ENCODE measurements at regions not wholly inside any gene's neighbourhood (a gene's known extent, or its start where the extent isn't known, plus 50 kb on each side); places are given as distances from the start of the nearest gene placed in this dataset.

DNA sequence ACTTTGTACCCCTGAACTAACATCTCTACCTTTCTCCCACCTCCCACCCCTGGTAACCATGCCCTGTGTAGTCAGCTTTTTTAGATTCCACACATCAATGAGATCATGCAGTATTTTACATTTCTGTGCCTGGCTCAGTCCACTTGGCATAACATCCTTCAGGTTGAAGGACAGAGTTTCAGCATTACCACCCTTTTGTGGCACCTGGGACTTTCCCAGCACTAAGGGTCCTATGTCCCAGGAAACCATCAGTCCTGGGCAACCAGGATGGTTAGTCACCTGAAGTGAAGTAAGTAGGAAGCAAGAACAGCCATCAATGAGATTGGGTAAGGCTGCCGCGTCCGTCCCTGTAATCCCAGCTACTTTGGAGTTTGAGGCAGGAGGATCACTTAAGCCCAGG is 370.6 kb downstream of the SIPA1L2 start:
- TF ChIP-seq, protein P1, sequence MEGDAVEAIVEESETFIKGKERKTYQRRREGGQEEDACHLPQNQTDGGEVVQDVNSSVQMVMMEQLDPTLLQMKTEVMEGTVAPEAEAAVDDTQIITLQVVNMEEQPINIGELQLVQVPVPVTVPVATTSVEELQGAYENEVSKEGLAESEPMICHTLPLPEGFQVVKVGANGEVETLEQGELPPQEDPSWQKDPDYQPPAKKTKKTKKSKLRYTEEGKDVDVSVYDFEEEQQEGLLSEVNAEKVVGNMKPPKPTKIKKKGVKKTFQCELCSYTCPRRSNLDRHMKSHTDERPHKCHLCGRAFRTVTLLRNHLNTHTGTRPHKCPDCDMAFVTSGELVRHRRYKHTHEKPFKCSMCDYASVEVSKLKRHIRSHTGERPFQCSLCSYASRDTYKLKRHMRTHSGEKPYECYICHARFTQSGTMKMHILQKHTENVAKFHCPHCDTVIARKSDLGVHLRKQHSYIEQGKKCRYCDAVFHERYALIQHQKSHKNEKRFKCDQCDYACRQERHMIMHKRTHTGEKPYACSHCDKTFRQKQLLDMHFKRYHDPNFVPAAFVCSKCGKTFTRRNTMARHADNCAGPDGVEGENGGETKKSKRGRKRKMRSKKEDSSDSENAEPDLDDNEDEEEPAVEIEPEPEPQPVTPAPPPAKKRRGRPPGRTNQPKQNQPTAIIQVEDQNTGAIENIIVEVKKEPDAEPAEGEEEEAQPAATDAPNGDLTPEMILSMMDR (IDR thresholded peaks at IDR 0.05), result no peak
- TF ChIP-seq EP300 (IDR thresholded peaks at IDR 0.05), result no peak

All from gastroesophageal sphincter (tissue), 3 donors.